Bronchial epithelial cell (primary cell): ENCODE measurements at regions not wholly inside any gene's neighbourhood (a gene's known extent, or its start where the extent isn't known, plus 50 kb on each side); places are given as distances from the start of the nearest gene placed in this dataset.
"Not testable (repeated sequence)": the region's sequence is repeated elsewhere in the genome, so short reads cannot be mapped to it uniquely, and the experiment has no call there.

Source experiments
- DNase-seq: peaks from one replicate; pipeline ENCODE4 v3.0.0-alpha.2; 2010; ENCODE audit warnings: low read depth
- FAIRE-seq: peaks from 2 replicates; lab custom pipeline; 2011; peaks lifted over from hg19 to GRCh38; lab: Jason Lieb, UNC
- H3K27me3 ChIP-seq: 2 replicates; pipeline ENCODE4 v1.5.1; 2011; ENCODE audit warnings: low read length; ENCODE audit not compliant: control insufficient read depth, insufficient read depth
- H3K36me3 ChIP-seq: 2 replicates; pipeline ENCODE4 v1.5.1; 2011; ENCODE audit warnings: low read length; ENCODE audit not compliant: control insufficient read depth, insufficient read depth
- H3K4me3 ChIP-seq: 2 replicates; pipeline ENCODE4 v1.5.1; 2011; ENCODE audit warnings: mild to moderate bottlenecking, low read depth, low read length, control low read depth
- TF ChIP-seq, protein P1 (sequence below): IDR thresholded peaks from 2 replicates; pipeline ENCODE4 v1.5.1; 2011; ENCODE audit warnings: mild to moderate bottlenecking, moderate library complexity, low read length, control low read depth, inconsistent platforms; ENCODE audit not compliant: insufficient read depth, severe bottlenecking

- TF ChIP-seq, protein P1, sequence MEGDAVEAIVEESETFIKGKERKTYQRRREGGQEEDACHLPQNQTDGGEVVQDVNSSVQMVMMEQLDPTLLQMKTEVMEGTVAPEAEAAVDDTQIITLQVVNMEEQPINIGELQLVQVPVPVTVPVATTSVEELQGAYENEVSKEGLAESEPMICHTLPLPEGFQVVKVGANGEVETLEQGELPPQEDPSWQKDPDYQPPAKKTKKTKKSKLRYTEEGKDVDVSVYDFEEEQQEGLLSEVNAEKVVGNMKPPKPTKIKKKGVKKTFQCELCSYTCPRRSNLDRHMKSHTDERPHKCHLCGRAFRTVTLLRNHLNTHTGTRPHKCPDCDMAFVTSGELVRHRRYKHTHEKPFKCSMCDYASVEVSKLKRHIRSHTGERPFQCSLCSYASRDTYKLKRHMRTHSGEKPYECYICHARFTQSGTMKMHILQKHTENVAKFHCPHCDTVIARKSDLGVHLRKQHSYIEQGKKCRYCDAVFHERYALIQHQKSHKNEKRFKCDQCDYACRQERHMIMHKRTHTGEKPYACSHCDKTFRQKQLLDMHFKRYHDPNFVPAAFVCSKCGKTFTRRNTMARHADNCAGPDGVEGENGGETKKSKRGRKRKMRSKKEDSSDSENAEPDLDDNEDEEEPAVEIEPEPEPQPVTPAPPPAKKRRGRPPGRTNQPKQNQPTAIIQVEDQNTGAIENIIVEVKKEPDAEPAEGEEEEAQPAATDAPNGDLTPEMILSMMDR: no peak
- FAIRE-seq (no peak), DNase-seq (no peak)
- no peaks in the 10 kb centered on the region for H3K36me3 ChIP-seq
- H3K4me3 ChIP-seq: no peak overlapping the region
- H3K27me3 ChIP-seq: no peaks in the 10 kb centered on the region
Measured at GRCh38 chr5:92703976-92704375, 877.0 kb downstream of the NR2F1-AS1 start.

- Histone ChIP-seq H3K36me3 (no peaks in the 10 kb centered on the region), H3K4me3 (no peak overlapping the region), H3K27me3 (no peaks in the 10 kb centered on the region)
- no peak for DNase-seq
- FAIRE-seq: no peak
- TF ChIP-seq, protein P1: no peak
Measured at GRCh38 chr5:92695123-92696003, 885.7 kb downstream of the NR2F1-AS1 start.

DNA sequence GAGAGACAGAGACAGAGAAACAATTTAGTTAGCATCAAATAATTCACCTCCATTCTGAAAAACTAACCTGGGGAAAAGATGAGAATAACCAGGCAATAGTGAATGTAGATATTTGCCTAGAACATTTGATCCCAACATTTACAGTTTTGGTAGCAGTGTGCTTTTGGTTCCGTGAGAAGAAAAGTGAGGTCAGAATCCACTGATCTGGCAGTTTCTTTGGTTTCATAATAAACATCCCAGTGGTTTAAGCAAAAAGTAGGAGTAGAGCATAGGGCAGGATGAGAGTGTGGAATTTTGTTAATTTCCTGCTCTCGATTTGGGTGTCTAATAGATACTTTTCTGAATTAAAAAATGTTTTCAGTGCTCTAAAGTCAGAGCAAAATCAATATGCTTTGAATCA lies 887.0 kb downstream of the NR2F1-AS1 start:
- no peaks in the 10 kb centered on the region for H3K27me3 ChIP-seq
- no peak for FAIRE-seq
- no peak overlapping the region for H3K4me3 ChIP-seq
- H3K36me3 ChIP-seq: no peaks in the 10 kb centered on the region
- no peak for DNase-seq
- TF ChIP-seq, protein P1: no peak

DNA sequence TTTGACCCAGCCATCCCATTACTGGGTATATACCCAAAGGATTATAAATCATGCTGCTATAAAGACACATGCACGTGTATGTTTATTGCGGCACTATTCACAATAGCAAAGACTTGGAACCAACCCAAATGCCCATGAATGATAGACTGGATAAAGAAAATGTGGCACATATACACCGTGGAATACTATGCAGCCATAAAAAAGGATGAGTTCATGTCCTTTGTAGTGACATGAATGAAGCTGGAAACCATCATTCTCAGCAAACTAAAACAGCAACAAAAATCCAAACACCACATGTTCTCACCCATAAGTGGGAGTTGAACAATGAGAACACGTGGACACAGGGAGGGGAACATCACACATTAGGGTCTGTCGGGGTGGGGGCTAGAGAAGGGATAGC lies 889.1 kb downstream of the NR2F1-AS1 start:
- FAIRE-seq, H3K27me3 ChIP-seq: not testable (repeated sequence)

GRCh38 chr5:92687821-92688722 lies 892.9 kb downstream of the NR2F1-AS1 start:
- TF ChIP-seq, protein P1: peak; percentile 6
- Histone ChIP-seq H3K27me3 (no peaks in the 10 kb centered on the region), H3K4me3 (no peak overlapping the region), H3K36me3 (no peaks in the 10 kb centered on the region)
- DNase-seq: peak; percentile 21
- FAIRE-seq: no peak

More for the DNA sequence above, 889.1 kb downstream of the NR2F1-AS1 start:
- DNase-seq, H3K4me3 ChIP-seq, H3K36me3 ChIP-seq: not testable (repeated sequence)

DNA sequence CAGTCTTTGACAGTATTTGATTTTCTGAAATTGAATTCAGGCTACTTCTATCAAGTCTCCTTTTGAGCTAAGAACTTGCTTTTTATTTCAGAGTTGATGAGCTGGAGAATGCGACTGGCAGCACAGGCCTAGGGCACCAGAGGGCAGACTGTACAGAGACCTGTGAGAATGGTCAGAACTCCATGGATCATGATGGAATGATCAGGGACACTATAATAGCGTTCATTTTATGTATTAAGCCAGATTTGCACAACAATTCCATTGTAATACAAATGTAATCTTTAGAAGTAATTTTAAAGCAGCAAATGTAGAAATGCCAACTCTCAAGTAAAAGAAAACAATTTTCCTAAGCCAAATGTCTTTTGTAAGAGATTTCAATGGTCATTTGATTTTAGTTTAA lies 902.4 kb downstream of the NR2F1-AS1 start:
- FAIRE-seq: no peak
- H3K36me3 ChIP-seq: no peaks in the 10 kb centered on the region
- H3K4me3 ChIP-seq: no peak overlapping the region
- H3K27me3 ChIP-seq: no peaks in the 10 kb centered on the region
- peak; percentile 5 for DNase-seq
- TF ChIP-seq, protein P1: peak; percentile 1
